Heart left ventricle (tissue), 13 donors: ENCODE measurements at regions not wholly inside any gene's neighbourhood (a gene's known extent, or its start where the extent isn't known, plus 50 kb on each side); places are given as distances from the start of the nearest gene placed in this dataset.

Experiments used
- POLR2A ChIP-seq, 2 donors: fragments of 450-650 bp; IDR thresholded peaks; one replicate each; pipeline ENCODE4 v1.6.1; 2017; ENCODE audit warnings: antibody characterized with exemption in 2 of 2, mild to moderate bottlenecking in 2 of 2, moderate library complexity in 2 of 2
- TF ChIP-seq, protein P1 (sequence below), 12 donors: fragments of 200-600 bp; sonication (generic) in 4 of 12; IDR thresholded peaks; one replicate each; pipeline versions ENCODE4 v1.5.0 to v1.8.0; 2018 to 2022; ENCODE audit warnings: antibody characterized with exemption in 12 of 12, mild to moderate bottlenecking in 5 of 12
- donor health status: ischemic (EF 13 %, LVEDD 7.1; RV severe dilation, severe dysfunction).
- donor health status: DM: no; HTN: yes; CAD: no.
- donor health status: DM: no; HTN: no; CAD: no.
- donor health status: ischemic (EF 25% LVEDD 6.9; RV normal size, moderate dysfunction).
- donor health status: ischemic (EF 25% LVEDD 5.7; RV mildly dilated, moderate dysfunction).
- donor health status: ischemic (EF 35%, LVEDD 5.7; RV mildly dilated, moderate dysfunction).
- donor health status: nonischemic (EF 11% LVEDD 7.7; RV severe dilation, severe dysfunction).
- donor health status: DM: yes; HTN: yes; CAD: no.
- donor health status: PGD.
- donor health status: ischemic (EF 29% LVEDD 5.4; RV normal size, mild dysfunction).
- donor health status: nonischemic (EF 23%, LVEDD 6.1; RV moderate dilation, normal function).

DNA sequence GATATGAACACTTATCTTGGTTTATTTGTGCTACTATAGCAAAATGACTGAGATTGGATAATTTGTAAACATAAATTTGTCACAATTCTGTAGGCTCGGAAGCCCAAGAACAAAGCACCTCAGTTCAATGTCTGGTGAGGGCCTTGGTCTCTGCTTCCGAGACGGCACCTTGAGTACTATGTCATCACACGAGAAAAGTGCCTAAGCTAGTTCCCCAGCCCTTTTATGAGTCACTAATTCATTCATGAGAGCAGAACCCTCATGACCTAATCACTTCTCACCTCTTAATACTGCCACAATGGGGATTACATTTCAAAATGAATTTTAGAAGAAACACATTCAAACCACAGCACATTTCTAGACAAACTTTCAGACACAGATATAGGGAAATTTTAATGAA lies 52.0 kb upstream of the PRSS1 start:
- no peak for TF ChIP-seq POLR2A (IDR thresholded peaks at IDR 0.05)
- TF ChIP-seq, protein P1, sequence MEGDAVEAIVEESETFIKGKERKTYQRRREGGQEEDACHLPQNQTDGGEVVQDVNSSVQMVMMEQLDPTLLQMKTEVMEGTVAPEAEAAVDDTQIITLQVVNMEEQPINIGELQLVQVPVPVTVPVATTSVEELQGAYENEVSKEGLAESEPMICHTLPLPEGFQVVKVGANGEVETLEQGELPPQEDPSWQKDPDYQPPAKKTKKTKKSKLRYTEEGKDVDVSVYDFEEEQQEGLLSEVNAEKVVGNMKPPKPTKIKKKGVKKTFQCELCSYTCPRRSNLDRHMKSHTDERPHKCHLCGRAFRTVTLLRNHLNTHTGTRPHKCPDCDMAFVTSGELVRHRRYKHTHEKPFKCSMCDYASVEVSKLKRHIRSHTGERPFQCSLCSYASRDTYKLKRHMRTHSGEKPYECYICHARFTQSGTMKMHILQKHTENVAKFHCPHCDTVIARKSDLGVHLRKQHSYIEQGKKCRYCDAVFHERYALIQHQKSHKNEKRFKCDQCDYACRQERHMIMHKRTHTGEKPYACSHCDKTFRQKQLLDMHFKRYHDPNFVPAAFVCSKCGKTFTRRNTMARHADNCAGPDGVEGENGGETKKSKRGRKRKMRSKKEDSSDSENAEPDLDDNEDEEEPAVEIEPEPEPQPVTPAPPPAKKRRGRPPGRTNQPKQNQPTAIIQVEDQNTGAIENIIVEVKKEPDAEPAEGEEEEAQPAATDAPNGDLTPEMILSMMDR (IDR thresholded peaks at IDR 0.05) = no peak
